Stimulated activated CD4-positive, alpha-beta T cell treated with anti-CD3 and anti-CD28 coated beads, Interleukin-4, amount 100 ng/mL, for 1 hour (primary cell): ENCODE measurements at regions not wholly inside any gene's neighbourhood (a gene's known extent, or its start where the extent isn't known, plus 50 kb on each side); places are given as distances from the start of the nearest gene placed in this dataset.
"Not testable (repeated sequence)": the region's sequence is repeated elsewhere in the genome, so short reads cannot be mapped to it uniquely, and the experiment has no call there.

Experiments
- DNase-seq: peaks from one replicate; pipeline ENCODE4 v3.0.0-alpha.2; 2020

DNA sequence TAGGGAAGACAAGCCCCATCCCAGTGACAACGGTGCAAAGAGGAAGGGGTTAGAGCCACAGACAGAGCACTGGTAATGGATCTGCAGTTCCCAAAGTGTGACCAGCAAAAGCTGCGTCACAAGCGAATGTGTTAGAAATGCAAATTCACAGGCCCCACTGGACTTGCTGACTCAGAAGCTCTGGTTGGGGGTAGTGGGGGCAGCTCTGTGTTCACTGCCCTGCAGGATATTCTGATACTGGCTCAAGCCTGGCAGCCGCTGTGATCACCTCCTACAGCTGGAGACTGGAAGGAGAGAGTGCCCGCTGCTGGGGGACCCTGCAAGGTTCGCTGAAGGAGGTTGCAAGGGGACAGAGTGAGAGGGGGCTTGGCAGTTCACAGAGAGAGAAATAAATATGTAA lies 179.7 kb upstream of the CDH4 start:
- no peak for DNase-seq

DNA sequence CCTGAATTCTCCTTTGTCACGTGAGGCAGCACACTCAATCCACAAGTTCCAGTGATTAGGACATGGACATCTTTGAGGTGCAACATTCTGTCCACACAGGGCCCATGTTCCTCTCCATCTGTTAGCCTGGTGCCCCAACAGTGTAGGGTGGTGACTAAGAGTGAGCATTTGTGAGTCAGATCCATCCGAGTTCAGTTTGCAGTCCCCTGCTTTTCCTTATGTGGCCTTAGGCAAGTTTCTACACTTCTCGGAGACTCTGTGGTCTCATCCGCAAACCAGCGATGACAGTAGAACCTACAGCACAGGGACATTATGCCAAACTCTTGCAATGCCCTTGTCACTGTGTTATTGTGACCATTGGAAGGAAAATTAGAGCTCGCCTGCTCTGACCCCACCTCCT lies 178.7 kb upstream of the CDH4 start:
- no peak for DNase-seq

GRCh38 chr20:61082720-61083119 lies 169.3 kb upstream of the CDH4 start:
- no peak for DNase-seq

DNA sequence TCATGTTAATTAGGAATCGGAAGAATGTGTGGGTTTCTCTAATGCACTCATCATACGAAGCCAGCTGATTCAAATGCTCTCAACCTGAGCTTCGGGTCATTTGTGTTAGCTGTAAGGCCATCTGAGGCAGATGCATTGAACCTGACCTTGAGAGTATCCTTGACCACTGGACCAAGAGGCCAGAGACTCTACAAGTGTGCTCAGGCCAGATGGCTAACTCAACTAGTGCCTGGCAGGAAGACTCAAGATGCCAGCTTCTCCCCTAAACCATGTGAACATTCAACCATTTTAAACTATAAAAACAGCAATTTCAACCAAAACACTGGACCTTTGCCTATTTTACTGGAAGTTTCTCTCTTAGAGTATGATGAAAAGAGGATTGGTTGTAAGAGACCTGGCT lies 168.6 kb upstream of the CDH4 start:
- no peak for DNase-seq

- no peak for DNase-seq
Measured at GRCh38 chr20:61086031-61086430, 166.0 kb upstream of the CDH4 start.

GRCh38 chr20:61090541-61090940 lies 161.5 kb upstream of the CDH4 start:
- DNase-seq: no peak

DNA sequence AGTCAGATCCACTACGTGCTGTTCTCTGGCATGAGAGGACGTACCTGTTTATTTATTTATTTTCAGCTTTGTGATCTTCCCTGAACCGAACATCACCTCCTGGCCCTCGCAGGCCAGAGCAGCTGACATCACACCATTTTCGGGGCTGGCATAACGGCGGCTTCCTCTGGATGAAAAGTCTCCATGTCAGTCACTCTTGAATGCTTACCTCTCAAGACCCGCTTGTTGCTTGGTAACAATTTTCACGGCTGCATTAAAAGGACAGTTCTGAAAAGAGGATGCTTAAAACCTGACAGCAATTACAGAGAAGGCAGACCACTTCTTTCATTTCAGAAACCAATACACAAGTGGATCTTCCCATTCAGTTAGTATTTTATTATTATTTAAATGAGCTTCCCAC lies 159.8 kb upstream of the CDH4 start:
- no peak for DNase-seq

DNA sequence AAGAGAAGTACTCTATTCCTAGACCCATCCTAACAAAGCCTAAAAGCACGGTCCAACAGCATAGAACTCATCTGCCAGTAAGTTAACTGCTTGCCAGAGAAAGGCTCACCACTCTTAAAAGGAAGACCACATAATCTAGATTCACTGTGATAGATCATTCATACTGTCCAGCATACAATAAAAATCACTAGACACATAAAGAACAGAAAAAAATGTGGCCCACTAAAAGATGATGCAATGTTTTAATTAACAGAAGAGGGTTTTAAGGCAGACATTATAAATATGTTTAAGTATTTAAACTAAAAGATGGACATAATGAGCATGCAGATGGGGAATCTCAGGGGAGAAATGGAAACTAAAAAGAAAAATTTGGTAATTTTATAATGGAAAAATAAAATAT lies 157.5 kb upstream of the CDH4 start:
- DNase-seq: no peak

DNA sequence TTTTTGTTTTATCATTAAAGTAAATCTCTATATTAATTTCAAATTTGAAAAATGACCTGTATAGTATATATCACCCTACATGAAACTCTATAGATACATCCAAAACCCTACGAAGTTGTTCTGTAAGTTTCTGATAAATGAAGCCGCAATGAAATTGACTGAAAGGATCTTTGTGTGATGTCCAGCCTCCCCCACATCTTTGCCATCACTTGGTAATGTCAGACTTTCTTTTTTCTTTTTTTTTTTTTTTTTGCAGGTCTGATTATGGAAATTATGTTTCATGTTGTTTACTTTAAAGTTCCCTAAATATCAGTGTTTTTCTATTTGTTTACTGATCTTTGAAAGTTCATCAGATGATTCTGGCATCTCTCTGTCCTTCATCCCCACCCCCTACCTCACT lies 155.6 kb upstream of the CDH4 start:
- no peak for DNase-seq

DNA sequence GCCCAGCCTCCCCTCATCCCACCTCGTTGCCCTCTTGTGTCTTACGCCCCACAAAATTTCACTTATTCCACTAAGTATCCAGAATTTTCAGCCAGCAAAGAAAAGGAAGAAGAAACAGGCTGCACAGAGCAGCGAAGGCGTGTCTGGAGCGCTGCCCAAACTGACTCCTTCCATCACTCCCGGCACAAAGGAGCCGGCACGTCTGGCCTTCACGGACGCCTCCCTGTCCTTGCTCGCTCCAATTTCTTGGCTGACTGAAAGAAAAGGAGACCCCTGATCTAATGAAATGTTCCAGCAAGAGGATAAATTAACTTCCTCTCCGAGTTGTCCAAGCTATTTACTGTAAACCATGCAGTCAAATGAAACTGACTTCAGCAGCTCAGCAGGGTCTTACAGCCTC lies 152.3 kb upstream of the CDH4 start:
- DNase-seq: no peak

DNA sequence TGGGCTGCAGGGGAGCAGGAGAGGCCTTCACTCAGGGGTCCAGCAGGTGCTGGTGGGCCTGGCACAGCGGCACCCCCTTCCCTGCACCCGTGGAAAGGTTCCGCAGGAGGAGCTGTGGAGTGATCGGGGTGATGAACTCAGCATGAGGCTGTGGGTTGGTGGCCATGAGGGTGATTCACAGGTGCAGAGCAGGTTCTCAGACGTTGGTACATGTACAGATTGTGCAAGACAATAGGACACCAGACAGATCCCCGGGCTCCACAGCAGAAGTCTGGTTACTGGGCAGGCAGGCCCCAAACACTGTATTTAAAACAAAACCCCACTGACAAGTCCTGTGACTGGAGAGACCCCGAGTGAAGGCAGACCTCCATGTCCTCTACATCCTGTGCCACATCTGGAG lies 151.6 kb upstream of the CDH4 start:
- no peak for DNase-seq

GRCh38 chr20:61101321-61101720 lies 150.7 kb upstream of the CDH4 start:
- DNase-seq: not testable (repeated sequence)

- no peak for DNase-seq
Measured at GRCh38 chr20:61104232-61104631, 147.8 kb upstream of the CDH4 start.

DNA sequence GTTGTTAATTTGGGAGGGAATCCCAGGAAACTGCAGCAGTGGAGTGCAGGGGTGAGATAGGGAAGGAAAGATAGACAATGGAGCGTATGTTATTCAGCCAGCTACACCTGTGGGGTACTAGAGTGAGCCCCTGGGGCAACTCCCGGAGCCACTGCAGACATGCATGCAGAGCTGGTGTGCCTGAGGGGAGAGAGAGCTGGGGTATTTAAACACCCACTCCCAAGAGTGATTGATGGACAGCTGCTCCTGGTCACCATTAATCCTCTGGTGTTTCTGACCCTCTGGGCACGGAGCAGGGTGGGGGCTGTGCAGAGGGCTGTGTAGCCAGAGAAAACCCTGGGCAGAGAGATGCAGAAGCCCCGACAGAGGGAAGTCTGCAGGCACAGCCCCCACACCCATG lies 146.7 kb upstream of the CDH4 start:
- DNase-seq: no peak

DNA sequence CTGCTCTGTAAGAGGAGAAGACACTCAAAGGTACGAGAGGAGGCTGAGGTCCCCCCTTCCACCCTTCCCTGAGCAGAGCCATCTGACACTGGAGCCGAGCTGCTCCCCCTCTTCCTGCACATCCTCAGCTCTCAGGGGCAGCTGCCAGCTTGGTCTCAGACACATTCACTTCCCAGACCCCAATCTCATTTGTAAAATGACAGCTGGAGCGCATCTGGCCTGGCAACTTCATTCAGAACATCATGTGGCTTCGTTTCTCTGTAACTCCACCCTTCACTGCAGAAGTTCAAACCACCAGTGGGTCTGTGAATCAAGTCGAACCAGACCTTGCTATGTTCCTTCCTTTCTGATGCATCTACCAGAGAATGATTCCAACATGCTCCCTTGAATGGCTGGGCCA lies 145.6 kb upstream of the CDH4 start:
- no peak for DNase-seq

GRCh38 chr20:61109221-61109805 lies 142.7 kb upstream of the CDH4 start:
- DNase-seq: no peak

DNA sequence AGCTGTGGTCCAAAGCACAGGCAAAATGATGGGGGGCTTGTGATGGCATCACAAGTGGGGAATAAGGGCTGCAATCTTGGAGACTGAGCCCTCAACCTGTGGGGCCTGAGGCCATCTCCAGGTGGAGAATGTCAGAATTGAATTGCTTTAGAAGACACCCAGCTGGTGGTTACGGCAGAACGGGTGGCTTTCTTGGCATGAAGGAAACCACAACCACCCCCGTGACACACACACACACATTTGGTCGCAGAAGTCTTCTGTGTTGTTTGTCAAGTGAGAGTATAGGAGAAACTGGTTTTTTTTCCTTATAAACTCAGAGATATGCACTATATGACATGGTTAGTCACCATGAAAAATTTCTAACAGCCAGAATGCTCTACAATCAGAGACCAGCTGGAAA lies 139.5 kb upstream of the CDH4 start:
- no peak for DNase-seq

- DNase-seq: no peak
Measured at GRCh38 chr20:61113731-61114130, 138.3 kb upstream of the CDH4 start.

GRCh38 chr20:61114493-61115175 lies 137.4 kb upstream of the CDH4 start:
- no peak for DNase-seq

DNA sequence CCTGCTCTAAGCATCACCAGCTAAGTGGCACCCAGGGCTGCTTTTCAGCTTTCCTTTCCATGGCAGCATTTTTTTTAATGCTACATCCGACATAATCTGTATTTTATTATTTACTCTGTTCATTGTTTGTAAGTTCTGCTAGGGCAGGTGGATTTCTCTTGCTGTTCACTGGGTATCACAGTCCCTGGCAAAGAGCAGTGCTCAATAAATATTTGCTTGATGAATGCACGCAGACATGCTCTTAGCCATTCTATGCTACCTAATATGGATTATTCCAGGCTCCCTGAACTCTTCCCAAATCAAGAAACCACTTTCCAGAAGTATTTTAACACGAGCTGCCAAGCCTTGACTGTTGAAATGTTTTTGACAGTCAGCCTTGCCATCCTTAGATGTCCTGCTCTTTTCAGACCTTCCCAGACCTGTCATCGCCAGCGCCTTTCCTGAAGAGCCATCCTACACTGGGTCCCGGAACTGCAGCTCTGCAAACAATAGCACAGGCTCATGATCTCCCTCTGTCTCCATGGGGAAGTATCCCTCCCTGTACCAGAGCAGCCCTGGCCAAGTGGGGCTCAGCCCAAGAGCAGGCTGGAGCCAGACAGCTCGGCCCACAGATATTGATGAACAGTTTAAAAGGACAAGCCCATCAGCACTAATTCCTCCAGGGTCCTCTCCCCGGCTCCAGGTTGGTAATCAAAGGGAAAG lies 136.5 kb upstream of the CDH4 start:
- DNase-seq: no peak

- DNase-seq: no peak
Measured at GRCh38 chr20:61117725-61118124, 134.3 kb upstream of the CDH4 start.

GRCh38 chr20:61118429-61119224 lies 133.4 kb upstream of the CDH4 start:
- DNase-seq: no peak

DNA sequence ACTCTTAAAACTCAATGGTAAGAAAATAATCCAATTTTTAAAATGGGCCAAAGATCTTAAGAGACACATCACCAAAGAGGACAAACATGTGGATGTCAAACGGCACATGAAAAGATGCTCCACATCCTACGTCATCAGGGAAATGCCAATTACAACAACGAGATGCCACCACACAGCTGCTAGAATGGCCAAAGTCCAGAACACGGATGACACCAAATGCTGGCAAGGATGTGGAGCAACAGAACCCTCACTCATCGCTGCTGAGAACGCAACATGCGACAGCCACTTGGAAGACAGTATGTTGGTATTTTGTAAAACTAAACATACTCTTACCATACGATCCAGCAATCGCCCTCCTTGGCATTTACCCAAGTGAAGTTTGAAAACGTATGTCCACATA lies 132.8 kb upstream of the CDH4 start:
- no peak for DNase-seq
